UCSD-AML1 (cell line): ENCODE measurements at regions not wholly inside any gene's neighbourhood (a gene's known extent, or its start where the extent isn't known, plus 50 kb on each side); places are given as distances from the start of the nearest gene placed in this dataset.
"Not testable (repeated sequence)": the region's sequence is repeated elsewhere in the genome, so short reads cannot be mapped to it uniquely, and the experiment has no call there.

Source experiments
- DNase-seq: peaks from one replicate; lab custom pipeline; 2025; ENCODE audit not compliant: unreplicated experiment; lab: John Stamatoyannopoulos, UW

DNA sequence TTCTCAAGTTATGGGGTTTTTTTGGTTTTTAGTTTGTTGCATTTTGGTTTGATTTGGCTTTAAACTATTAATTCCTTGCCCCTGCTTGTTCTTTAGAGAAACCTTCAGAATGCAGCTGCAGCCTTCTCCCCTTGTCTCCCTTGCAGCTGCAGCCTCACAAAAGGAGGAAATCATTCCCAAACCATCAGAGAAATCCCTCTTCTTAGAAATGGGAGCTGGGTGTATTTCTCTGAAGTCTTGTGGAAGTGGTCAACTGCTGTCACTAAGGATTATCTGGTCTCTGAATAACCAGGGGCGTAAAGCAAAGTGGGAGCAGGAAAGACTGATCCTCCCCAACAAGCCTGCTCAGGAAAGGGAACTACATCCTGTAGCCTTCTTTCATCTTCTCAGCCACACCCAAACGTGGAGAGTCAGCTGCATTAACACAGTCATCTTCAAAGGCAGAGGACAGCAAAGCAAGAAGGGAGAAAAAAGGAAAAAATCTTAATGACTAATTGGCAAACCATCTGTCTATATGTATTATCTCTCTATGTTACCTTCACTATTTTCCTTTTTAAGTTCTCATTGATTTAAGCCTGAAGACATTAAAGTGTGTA, 1834.1 kb upstream of the PIK3C3 start:
- DNase-seq = no peak

GRCh38 chr18:40120356-40120755, 1834.7 kb upstream of the PIK3C3 start:
- no peak for DNase-seq

DNA sequence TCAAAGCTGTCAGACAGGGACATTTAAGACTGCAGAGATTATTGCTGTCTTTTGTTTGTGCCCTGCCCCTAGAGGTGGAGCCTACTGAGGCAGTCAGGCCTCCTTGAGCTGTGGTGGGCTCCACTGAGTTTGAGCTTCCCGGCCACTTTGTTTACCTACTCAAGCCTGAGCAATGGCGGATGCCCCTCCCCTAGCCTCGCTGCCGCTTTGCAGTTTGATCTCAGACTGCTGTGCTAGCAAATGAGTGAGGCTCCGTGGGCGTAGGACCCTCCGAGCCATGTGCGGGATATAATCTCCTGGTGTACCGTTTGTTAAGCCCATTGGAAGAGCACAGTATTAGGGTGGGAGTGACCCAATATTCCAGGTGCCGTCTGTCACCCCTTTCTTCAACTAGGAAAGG, 1835.5 kb upstream of the PIK3C3 start:
- not testable (repeated sequence) for DNase-seq

- no peak for DNase-seq
Observed at GRCh38 chr18:40110455-40110854, 1844.6 kb upstream of the PIK3C3 start.

- no peak for DNase-seq
Observed at GRCh38 chr18:40109252-40110049, 1845.6 kb upstream of the PIK3C3 start.

- DNase-seq = no peak
Observed at GRCh38 chr18:40108596-40108995, 1846.4 kb upstream of the PIK3C3 start.

DNA sequence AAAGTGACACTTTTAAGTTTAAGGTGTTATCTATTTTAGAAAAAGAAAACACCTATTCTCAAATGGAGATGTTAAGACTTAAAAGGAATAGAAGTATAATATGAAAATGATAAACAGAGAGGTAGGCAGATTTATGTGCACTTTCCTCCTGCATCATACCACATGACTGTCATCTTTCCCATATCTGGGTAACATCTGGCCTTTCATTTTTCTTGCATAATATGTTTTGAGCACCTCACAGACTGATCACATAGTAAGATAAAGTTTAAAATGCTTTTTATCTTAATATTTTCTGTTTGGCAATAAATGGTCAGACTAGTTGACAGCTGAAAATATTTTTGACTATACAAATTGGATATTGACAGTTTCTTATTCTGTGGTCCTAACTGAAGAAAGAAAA, 1852.1 kb upstream of the PIK3C3 start:
- no peak for DNase-seq

DNA sequence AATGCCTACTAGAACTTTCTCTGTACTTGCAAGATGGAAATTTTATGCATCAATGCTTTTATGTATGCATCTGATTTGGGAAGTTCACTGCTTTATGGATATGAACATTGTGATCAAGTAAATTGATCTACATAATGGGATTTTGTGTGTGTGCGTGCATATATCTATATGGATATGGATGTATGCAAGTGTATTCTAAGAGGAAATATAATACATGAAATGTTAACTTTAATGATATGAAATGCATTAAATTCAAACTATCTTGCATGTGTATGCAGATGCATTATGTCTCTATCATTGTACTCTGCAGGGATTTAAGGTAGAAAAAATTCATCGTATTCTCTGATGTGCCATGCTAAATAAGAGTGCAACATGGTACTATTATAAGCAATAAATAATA, 1855.4 kb upstream of the PIK3C3 start:
- DNase-seq = no peak

- DNase-seq = no peak
Observed at GRCh38 chr18:40096675-40097074, 1858.4 kb upstream of the PIK3C3 start.

GRCh38 chr18:40094441-40094840, 1860.6 kb upstream of the PIK3C3 start:
- no peak for DNase-seq

GRCh38 chr18:40088130-40088529, 1866.9 kb upstream of the PIK3C3 start:
- DNase-seq = no peak

DNA sequence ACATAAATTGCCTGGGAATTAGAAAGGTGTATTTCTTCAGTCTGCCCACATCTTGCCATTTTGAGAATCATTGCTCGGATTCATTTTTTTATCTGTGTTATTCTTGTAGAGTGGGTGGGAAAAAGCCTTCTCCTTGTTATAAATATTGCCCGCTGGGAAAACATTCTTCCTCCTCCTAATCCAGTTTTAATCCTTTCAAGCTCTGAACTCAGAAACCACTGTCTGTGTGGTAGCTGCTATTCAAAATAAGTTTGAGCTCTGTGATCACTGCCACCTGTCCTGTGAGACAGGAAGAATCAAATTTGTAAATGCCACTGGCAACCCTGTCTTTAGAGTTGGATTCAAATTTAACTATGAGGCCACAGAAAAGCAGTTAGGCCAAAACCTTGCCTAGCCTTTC, 1875.2 kb upstream of the PIK3C3 start:
- DNase-seq = no peak

- DNase-seq = no peak
Observed at GRCh38 chr18:40075616-40076015, 1879.4 kb upstream of the PIK3C3 start.

DNA sequence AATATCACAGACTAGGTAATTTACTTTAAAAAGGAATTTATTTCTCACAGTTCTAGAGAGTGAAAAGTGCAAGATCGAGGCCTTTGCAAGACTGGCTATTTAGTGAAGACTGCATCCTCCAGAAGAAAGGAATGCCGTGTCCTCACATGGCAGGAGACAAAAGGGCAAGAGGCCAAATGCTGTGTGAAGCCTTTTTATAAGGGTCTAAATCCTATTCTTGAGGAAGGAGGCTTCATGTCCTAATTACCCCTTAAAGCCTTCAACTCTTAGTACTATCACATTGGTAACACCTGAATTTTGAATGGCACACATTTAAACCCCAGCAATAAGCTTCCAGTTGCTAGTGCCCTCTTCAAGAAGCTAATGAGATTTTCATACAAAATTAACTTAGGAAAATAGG, 1882.3 kb upstream of the PIK3C3 start:
- no peak for DNase-seq

DNA sequence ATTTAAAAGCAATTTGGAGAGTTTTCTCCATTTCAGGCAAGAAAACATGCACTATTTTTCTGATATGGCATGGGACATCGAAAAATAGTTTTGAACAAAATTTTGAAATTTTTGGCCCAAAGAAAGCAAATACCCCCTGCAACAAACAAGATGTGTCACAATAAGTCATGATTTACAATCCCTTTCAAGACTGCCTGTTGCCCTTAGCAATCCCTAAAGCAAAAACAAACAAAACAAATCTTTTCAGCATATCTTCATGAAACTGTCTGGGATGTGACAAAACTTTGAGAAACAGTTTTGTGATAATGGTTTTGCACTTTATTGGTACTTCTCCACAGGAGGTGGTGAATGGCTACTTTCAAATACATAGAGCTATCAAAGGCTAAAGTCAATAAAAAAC, 1888.7 kb upstream of the PIK3C3 start:
- DNase-seq = no peak

- DNase-seq = no peak
Observed at GRCh38 chr18:40063488-40063887, 1891.5 kb upstream of the PIK3C3 start.

- DNase-seq = no peak
Observed at GRCh38 chr18:40061086-40061485, 1893.9 kb upstream of the PIK3C3 start.

DNA sequence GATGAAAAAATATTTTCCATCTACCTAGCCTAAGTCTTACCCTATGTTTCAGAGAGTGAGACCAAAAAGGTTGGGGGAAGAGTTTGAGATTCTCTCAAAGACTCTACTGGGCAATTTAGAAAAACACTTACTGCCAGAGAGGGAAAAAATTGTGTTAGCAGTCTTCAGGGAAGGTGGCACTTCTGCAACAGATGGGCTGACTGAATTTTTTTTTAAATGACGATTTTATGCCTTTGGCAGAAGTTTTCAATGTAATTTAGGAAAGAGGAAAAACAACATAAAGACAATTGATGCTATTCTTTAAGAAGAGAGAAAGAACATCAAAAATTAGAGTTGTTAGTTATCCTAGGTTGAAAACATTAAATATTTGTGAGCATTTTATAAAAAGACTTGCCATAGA, 1894.5 kb upstream of the PIK3C3 start:
- DNase-seq = no peak

- DNase-seq = no peak
Observed at GRCh38 chr18:40058811-40059570, 1896.0 kb upstream of the PIK3C3 start.

- DNase-seq = no peak
Observed at GRCh38 chr18:40056079-40056692, 1898.8 kb upstream of the PIK3C3 start.

DNA sequence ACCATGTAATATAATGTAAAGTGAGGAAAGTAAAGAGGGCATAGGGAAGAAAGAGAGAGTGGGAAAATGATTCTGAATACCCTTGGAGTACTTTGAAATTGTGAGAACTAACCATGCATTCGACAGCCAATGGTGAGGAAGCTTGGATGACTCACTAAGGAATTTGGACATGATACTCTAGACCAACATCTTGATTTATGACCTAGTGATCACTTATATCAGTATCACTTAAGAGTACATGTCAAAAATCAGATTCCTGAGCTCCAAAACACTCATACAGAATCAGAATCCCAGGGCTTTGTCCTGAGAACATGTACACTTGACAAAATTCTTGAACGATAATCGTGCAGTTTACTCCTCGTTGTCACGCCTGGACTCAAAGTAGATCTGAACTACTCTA, 1899.8 kb upstream of the PIK3C3 start:
- no peak for DNase-seq

- DNase-seq = no peak
Observed at GRCh38 chr18:40049716-40050115, 1905.3 kb upstream of the PIK3C3 start.
